Activated T-helper 2 cell treated with anti-CD3 and anti-CD28 coated beads, Interferon-gamma antibody, Interleukin-2, Interleukin-4, amounts not matched to agents 10 μg/mL and 5 μg/mL and 100 μg/mL, durations not matched to agents 14 hours and 24 hours and 36 hours (primary cell): ENCODE measurements at regions not wholly inside any gene's neighbourhood (a gene's known extent, or its start where the extent isn't known, plus 50 kb on each side); places are given as distances from the start of the nearest gene placed in this dataset.

Experiments
- DNase-seq: peaks from one replicate; pipeline ENCODE4 v3.0.0; 2021; ENCODE audit warnings: low spot score
- H3K27ac Mint-ChIP-seq: one replicate; pipeline ENCODE4 v1.8.0; 2021; ENCODE audit warnings: mixed read lengths
- H3K27me3 Mint-ChIP-seq: one replicate; pipeline ENCODE4 v1.8.0; 2021; ENCODE audit warnings: low read depth, mixed read lengths
- H3K36me3 Mint-ChIP-seq: one replicate; pipeline ENCODE4 v1.8.0; 2021; ENCODE audit warnings: low read depth, mixed read lengths
- H3K4me1 Mint-ChIP-seq: one replicate; pipeline ENCODE4 v1.8.0; 2021; ENCODE audit warnings: low read depth, mixed read lengths
- H3K4me3 Mint-ChIP-seq: one replicate; pipeline ENCODE4 v1.8.0; 2021; ENCODE audit warnings: low read depth, mild to moderate bottlenecking, moderate library complexity, mixed read lengths
- H3K9me3 Mint-ChIP-seq: one replicate; pipeline ENCODE4 v1.8.0; 2021; ENCODE audit warnings: mixed read lengths
- intact Hi-C: fragments of 100-400 bp; cut with micrococcal nuclease; formaldehyde crosslinking; loops from one replicate; pipeline ENCODE4 v1.15.1; 2023

DNA sequence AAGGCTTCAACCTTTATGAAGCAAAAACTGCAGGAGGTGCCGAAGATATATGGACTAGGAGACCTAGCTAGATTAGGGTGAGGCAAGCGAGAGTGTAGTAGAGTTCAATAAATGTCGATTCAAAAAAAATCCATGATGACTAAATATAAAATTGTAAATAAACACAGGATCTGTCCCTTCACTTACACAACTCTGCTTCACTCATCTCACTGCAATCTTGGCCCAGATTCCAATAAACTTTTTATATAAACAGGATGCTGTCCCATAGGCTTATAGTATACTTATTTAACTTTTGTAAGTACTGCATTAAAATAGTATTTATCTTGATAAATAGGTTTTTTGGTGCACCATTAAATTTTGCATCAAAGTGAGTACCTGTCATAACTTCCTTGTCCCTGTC, 648.4 kb upstream of the NRSN1 start:
- DNase-seq: no peak
- H3K27ac Mint-ChIP-seq: no peak overlapping the region
- H3K4me3 Mint-ChIP-seq: no peak overlapping the region
- H3K27me3 Mint-ChIP-seq: no peaks in the 10 kb centered on the region
- no peaks in the 10 kb centered on the region for H3K4me1 Mint-ChIP-seq
- intact Hi-C loops: no loop called here
- no peaks in the 10 kb centered on the region for H3K36me3 Mint-ChIP-seq
- H3K9me3 Mint-ChIP-seq: peaks cover 6% of the 10 kb centered on the region

GRCh38 chr6:23478312-23478711, 647.7 kb upstream of the NRSN1 start:
- DNase-seq: no peak
- H3K4me1 Mint-ChIP-seq: no peaks in the 10 kb centered on the region
- H3K9me3 Mint-ChIP-seq: peaks cover 6% of the 10 kb centered on the region
- no peak overlapping the region for H3K27ac Mint-ChIP-seq
- H3K36me3 Mint-ChIP-seq: no peaks in the 10 kb centered on the region
- no peak overlapping the region for H3K4me3 Mint-ChIP-seq
- intact Hi-C loops: no loop called here
- H3K27me3 Mint-ChIP-seq: no peaks in the 10 kb centered on the region

DNA sequence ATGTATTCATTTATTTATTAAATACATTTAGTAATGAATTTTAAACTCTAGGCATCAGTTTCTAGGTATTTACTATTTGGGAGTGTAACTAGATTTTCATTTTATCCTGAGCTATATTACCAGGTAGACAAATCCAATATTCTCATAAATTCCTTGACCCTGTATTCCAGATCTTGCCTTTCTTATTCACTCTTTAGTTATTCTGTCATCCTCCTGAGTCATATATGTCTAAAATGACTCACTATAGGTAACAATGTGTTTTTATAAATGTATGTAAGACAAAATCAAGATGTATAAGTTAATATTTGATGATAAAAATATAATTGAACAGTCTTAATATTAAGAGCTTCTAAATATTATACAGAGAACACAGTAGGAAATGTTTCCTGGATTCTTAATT, 642.1 kb upstream of the NRSN1 start:
- no peak for DNase-seq
- H3K27ac Mint-ChIP-seq: no peak overlapping the region

DNA sequence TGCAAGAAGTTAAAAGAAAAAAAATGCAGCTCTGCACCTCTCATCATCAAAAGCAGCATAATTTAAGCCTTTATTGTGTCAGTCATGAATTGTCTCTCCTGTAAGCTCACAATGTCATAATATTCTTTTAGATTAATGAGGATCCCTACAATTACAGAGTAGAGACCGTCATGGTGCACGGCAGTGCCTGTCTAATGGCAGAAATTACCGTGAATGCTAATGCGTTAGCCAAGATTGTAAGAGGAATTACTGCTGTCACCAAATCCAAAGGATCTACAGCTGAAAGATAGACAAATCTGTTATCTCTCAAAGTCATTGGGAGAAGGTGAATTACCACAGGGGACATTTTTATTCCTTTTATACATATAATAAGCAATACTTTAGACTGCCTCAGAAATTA, 631.6 kb upstream of the NRSN1 start:
- DNase-seq: no peak
- no peak overlapping the region for H3K27ac Mint-ChIP-seq
- intact Hi-C loops: no loop called here
- H3K27me3 Mint-ChIP-seq: no peaks in the 10 kb centered on the region
- peaks cover 12% of the 10 kb centered on the region for H3K9me3 Mint-ChIP-seq
- H3K4me1 Mint-ChIP-seq: no peaks in the 10 kb centered on the region
- H3K36me3 Mint-ChIP-seq: no peaks in the 10 kb centered on the region
- no peak overlapping the region for H3K4me3 Mint-ChIP-seq

More for the DNA sequence above, 642.1 kb upstream of the NRSN1 start:
- H3K4me3 Mint-ChIP-seq: no peak overlapping the region
- H3K36me3 Mint-ChIP-seq: no peaks in the 10 kb centered on the region
- H3K4me1 Mint-ChIP-seq: no peaks in the 10 kb centered on the region
- no peaks in the 10 kb centered on the region for H3K27me3 Mint-ChIP-seq
- intact Hi-C loops: no loop called here
- no peaks in the 10 kb centered on the region for H3K9me3 Mint-ChIP-seq

DNA sequence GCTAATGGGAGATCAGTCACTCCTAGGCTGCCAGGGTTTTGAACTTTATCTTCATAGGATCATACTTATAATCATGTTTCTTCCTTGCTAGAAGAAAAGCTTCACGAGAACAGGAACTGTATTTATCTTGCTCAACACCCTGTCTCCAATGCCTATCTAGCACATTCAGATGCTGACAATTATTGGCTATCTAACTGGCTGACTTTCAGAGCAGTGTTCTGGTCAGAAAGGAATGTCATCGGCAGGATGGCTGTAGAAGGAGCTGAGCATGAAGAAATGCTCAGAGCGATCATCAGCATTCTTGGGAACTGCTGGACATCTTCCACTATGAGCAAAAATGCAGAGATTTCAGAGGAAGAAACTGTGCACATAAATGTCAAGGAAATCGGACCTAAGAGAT, 628.0 kb upstream of the NRSN1 start:
- intact Hi-C loops: no loop called here
- H3K27me3 Mint-ChIP-seq: no peaks in the 10 kb centered on the region
- H3K36me3 Mint-ChIP-seq: no peaks in the 10 kb centered on the region
- no peak overlapping the region for H3K4me3 Mint-ChIP-seq
- peaks cover 5% of the 10 kb centered on the region for H3K9me3 Mint-ChIP-seq
- H3K27ac Mint-ChIP-seq: no peak overlapping the region
- no peak for DNase-seq
- no peaks in the 10 kb centered on the region for H3K4me1 Mint-ChIP-seq

DNA sequence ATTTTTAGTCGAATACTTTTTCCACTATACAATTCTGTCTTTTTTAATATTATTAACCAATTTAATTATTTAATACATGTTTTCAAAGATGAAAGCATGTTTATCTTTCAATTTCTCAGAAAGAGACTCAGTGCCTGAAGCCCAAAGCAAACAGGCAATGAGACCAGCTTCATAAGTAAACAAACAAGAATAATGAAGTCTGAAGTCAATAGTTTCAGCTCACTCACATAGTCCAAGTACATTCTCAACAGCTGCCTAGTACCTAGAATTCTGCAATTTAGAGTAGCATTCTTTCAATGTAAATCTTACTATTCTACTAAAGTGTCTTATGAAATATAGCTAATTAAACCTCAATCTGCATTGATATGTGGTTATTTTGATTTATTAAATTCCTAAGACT, 626.5 kb upstream of the NRSN1 start:
- Mint-ChIP-seq H3K36me3 (no peaks in the 10 kb centered on the region), H3K4me3 (no peak overlapping the region), H3K27me3 (no peaks in the 10 kb centered on the region), H3K4me1 (no peaks in the 10 kb centered on the region), H3K9me3 (no peaks in the 10 kb centered on the region), H3K27ac (no peak overlapping the region)
- no peak for DNase-seq
- intact Hi-C loops: no loop called here

- no peak overlapping the region for H3K4me3 Mint-ChIP-seq
- no peaks in the 10 kb centered on the region for H3K36me3 Mint-ChIP-seq
- intact Hi-C loops: no loop called here
- no peak overlapping the region for H3K27ac Mint-ChIP-seq
- DNase-seq: no peak
- H3K27me3 Mint-ChIP-seq: no peaks in the 10 kb centered on the region
- H3K9me3 Mint-ChIP-seq: peaks cover 7% of the 10 kb centered on the region
- no peaks in the 10 kb centered on the region for H3K4me1 Mint-ChIP-seq
Measured at GRCh38 chr6:23503173-23503572, 622.8 kb upstream of the NRSN1 start.

DNA sequence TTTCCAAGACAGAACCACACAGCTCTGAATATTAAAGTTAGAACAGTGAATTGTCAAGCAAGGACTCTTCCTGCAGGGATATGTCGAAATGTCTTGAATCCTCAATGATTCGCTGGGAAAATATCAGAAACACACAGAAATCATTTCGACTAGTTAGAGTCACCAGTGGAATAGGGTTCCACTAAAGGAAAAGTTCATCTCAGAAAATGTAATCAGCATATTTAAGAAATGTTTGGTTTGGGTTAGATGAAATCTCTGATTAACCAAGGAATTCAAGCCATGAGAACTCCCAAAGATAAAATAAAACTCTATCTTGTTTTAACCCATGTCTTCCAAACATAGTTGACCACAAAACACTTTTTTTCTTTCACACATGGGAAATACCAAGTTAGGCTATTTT, 621.0 kb upstream of the NRSN1 start:
- Mint-ChIP-seq H3K4me1 (no peaks in the 10 kb centered on the region), H3K4me3 (no peak overlapping the region), H3K27me3 (no peaks in the 10 kb centered on the region), H3K27ac (no peak overlapping the region), H3K36me3 (no peaks in the 10 kb centered on the region), H3K9me3 (peaks cover 7% of the 10 kb centered on the region)
- intact Hi-C loops: no loop called here
- no peak for DNase-seq

DNA sequence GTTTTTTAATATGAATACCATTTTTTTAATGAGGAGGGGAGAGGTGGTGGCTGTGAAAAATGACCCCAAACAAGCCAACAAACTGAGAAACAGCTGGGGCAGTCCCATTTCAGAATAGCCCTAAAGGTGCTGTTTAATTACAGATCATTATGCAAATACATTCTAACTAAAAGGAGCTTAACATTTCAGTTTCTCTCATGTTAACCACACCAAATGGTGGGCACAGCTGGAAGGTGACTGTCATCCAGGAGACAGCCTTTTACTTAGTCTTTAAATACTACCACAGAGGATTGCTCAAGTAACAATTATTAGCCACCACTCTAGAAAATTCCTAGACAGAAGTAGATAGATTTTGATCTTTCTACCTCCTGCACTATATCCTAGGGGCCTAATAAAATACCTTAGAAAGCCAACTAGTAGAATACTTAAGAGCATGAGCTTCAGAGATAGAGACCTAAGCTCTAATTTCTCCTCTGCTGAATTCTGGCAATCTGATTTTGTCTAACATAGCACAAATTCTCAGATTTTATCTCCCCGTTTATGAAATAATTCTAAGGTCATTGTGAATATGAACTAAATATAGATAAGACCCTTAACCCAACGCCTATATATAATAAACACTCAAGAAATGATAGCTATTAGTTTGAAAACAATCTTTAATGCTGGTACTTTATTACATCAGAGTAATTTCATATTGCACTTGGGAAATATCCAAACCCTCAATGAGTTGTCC, 615.1 kb upstream of the NRSN1 start:
- DNase-seq: no peak
- peaks cover 7% of the 10 kb centered on the region for H3K9me3 Mint-ChIP-seq
- H3K4me1 Mint-ChIP-seq: no peaks in the 10 kb centered on the region
- H3K4me3 Mint-ChIP-seq: no peak overlapping the region
- intact Hi-C loops: no loop called here
- H3K27ac Mint-ChIP-seq: no peak overlapping the region
- H3K36me3 Mint-ChIP-seq: no peaks in the 10 kb centered on the region
- H3K27me3 Mint-ChIP-seq: no peaks in the 10 kb centered on the region

GRCh38 chr6:23511817-23512216, 614.2 kb upstream of the NRSN1 start:
- Mint-ChIP-seq H3K36me3 (no peaks in the 10 kb centered on the region), H3K27ac (no peak overlapping the region), H3K4me3 (no peak overlapping the region), H3K4me1 (no peaks in the 10 kb centered on the region), H3K9me3 (peaks cover 3% of the 10 kb centered on the region), H3K27me3 (no peaks in the 10 kb centered on the region)
- no peak for DNase-seq
- intact Hi-C loops: no loop called here

GRCh38 chr6:23518294-23518693, 607.7 kb upstream of the NRSN1 start:
- intact Hi-C loops: no loop called here
- Mint-ChIP-seq H3K4me1 (no peaks in the 10 kb centered on the region), H3K36me3 (no peaks in the 10 kb centered on the region)

GRCh38 chr6:23522792-23523547, 603.0 kb upstream of the NRSN1 start:
- no peaks in the 10 kb centered on the region for H3K27me3 Mint-ChIP-seq
- no peak overlapping the region for H3K27ac Mint-ChIP-seq
- no peaks in the 10 kb centered on the region for H3K4me1 Mint-ChIP-seq
- no peak for DNase-seq
- intact Hi-C loops: no loop called here
- H3K36me3 Mint-ChIP-seq: no peaks in the 10 kb centered on the region
- H3K4me3 Mint-ChIP-seq: no peak overlapping the region
- no peaks in the 10 kb centered on the region for H3K9me3 Mint-ChIP-seq

More at GRCh38 chr6:23518294-23518693, 607.7 kb upstream of the NRSN1 start:
- Mint-ChIP-seq H3K27me3 (no peaks in the 10 kb centered on the region), H3K27ac (no peak overlapping the region), H3K4me3 (no peak overlapping the region), H3K9me3 (no peaks in the 10 kb centered on the region)
- no peak for DNase-seq

- intact Hi-C loops: no loop called here
- Mint-ChIP-seq H3K9me3 (no peaks in the 10 kb centered on the region), H3K27ac (no peak overlapping the region), H3K27me3 (no peaks in the 10 kb centered on the region), H3K36me3 (no peaks in the 10 kb centered on the region), H3K4me1 (no peaks in the 10 kb centered on the region), H3K4me3 (no peak overlapping the region)
- no peak for DNase-seq
Measured at GRCh38 chr6:23523771-23524170, 602.2 kb upstream of the NRSN1 start.
